HG03066 (cell line): ENCODE measurements at regions not wholly inside any gene's neighbourhood (a gene's known extent, or its start where the extent isn't known, plus 50 kb on each side); places are given as distances from the start of the nearest gene placed in this dataset.

Source experiments
- ATAC-seq: cut with Tn5 transposase; IDR thresholded peaks from one replicate; pipeline ENCODE4 v1.9.1; 2021; ENCODE audit warnings: low read depth; ENCODE audit not compliant: unreplicated experiment

DNA sequence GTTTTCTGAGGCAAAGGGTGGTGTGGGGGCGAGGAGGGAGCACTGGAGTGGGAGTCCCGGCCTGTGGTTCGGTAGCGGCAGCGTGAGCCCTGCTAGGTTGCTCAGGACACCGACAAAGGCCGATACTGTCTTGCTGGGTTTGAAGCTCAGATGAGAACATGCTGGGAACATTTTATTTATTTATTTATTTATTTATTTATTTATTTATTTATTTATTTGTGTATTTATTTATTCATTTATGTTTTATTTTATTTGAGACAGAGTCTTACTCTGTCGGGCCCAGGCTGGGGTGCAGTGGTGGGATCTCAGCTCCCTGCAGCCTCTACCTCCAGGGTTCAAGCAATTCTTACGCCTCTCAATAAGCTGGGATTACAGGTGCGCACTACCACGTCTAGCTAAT, 117.9 kb upstream of the GSE1 start:
- ATAC-seq = no peak

DNA sequence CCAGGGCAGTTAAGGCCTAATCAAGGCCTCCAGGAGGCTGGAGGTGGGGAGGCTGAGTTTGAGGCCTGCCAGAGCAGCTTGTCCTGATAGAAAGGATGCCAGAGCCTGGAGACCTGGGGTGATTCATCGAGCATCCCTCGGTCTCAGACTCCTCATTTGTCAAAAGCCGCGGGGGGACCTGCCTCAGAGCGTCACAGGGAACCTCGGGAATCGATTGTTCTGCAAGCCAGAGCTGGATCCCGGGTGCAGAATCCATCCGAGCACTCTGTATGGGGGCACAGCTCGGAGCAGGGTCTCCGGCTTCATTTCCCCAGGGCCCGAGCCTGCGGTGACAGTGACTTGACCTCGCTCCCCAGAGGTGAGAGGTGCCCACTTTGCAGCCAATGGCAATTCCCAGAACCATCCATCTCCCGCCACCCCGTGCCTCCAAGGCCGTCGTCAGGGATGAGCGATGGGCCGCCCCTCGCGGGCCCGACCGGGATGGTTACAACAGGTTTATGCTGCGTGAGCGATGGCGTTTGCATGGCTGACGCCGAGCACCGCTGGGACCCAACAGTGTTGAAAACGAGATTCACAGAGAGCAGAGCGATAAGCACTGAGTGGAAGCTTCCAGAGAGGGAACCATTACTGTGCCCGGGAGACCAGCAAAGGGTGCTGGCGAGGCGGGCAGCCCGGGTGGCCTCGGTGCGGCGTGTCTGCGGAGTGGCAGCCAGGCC, 117.1 kb upstream of the GSE1 start:
- no peak for ATAC-seq

DNA sequence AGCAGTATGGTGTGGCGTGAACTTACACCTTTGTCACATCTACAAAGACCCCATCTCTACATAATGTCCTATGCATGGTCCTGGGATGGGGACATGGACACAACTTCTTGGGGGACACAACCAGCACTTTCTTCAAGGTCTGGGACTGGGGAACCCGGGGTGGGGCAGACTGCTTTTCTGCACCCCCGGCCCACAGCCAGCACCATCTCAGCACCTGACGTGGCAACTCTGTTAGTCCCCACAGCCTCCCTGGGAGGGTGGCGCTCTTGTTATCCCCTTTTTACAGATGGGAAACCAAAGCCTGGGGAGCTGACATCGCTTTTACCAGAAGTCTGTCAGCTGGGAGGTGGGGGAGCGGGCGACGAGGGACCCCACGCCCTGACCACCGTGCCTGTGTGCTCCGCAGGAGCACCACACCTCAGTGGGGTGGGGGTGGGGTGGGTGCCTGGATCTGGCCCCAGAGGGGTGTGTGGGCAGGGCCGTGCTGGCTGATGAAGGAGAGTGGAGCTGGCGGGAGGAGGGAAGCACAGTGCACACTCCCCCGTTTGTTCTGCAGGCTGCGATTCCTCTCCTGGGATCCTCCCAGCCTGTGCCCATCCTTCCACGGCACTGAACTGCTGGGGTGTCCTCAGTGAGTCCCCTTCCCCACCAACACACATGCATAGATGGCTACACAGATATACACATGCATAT, 115.4 kb upstream of the GSE1 start:
- ATAC-seq = no peak

DNA sequence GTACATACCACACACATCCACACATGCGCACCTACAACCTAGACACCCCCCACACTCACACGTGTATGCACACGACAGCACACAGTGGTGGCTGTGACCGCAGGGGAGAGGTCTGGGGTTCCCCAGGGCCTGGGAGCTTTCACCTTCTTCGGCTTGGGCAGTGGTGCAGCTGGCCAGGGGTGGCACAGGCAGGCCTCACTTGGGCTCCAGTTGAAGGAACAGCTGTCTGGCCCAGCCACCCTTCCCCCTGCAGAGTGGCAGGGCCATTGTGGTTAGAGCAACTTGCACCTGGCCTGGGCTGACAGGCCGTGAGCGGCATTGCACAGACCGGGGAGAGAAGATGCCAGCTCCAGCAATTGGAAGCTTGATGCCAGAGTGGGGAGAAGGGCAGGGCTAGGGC, 114.5 kb upstream of the GSE1 start:
- ATAC-seq = no peak

DNA sequence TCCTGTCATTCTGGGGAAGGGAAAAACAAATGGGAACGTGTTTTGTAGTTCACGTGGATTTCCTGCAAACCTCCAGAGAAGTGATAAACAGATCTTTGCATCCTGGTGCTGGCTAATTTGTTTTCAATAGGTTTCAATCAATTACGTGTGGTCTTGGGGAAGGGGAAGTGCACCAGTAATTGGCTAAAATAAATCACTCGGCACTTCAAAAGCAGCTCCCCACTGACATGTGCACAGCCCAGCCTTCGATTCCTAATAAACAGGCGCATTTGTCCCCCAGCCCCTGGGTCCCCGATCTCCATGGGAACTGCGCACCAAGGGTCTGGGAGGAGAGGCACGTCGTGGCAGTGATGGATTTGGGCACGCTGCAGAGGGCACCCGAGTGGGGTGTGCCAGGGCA, 112.9 kb upstream of the GSE1 start:
- no peak for ATAC-seq

DNA sequence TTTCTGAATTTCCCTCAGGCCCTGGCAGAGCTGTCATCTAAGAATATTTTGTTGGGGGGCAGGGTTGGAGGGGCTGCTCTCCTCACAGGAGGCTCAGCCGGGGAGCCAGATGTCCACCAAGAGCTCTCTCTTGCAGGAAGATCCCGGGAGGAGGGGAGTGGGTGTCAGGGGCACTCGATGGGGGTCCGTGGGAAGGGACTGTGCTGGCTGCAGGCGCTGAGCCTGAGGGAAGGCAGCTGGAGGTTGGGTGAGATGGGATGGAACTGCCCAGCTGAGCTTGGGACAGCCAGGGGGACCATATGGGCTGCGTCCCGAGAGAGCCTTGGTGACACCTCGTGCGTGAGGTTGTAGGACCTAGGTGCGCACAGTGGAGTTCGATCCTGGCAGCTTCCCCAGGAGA, 111.2 kb upstream of the GSE1 start:
- ATAC-seq = no peak

DNA sequence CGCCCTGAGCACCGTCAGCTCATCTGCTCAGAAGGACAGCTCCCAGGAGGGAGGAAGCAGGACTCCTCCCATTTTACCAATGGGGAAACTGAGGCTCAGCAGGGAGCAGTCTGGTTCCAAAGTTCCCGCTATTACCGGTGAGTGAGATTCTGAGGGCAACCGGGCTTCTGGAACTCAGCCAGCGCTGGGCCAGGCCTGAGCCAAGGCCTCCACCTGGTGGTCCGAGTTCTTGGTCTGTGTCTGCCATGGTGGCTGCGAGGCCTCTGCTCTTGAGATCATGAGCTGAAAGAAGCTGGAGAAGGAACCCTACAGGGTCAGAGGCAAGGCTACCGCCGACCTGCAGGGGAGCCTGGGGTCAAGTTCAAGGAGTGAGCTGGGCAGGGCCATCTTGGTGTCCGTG, 110.8 kb upstream of the GSE1 start:
- ATAC-seq = no peak

DNA sequence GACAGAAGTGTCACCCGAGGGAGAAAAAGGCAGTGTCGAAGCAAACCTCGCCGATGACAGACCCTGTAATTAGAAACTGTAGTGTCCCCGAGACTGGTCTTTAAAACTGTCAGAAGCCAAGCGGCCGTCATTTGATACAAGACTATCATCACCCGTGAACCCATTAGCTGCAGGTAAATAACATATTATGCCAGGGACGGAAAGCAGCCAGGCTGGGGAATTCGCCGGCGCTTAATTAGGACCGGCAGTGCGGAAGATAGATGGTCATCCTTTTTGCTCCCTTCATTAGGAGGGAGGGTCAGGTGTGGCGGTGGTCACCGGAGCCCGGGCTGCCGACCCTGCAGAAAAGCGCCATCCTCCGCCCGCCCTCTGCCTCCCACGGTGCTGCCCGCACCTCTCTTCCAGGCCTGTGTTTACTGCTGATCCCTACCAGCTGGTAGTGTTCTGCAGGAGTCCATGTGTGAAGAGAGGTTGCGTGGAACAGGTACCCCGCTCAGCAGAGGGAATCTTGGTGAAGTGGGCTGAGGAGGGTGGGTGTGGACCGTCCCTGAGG, 109.4 kb upstream of the GSE1 start:
- ATAC-seq = no peak

DNA sequence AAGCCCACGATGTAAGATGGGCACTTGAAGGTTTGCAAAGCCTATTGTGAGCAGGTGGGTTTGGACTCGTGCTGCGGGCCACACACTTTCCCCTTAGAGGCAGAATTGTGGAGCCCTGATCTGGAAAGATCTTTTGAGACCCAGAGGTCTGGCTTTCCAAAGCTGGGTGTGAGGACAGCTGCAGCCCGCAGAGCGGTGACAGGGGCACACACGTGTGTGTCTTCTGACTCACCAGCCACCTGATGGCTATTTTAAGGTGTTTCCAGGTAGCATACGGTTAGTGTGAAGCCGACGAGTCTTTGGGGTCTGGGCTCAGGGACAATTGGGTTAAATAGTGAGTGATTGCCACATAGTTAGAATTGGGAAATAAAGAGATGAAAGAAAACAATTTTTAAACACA, 108.9 kb upstream of the GSE1 start:
- ATAC-seq = no peak

DNA sequence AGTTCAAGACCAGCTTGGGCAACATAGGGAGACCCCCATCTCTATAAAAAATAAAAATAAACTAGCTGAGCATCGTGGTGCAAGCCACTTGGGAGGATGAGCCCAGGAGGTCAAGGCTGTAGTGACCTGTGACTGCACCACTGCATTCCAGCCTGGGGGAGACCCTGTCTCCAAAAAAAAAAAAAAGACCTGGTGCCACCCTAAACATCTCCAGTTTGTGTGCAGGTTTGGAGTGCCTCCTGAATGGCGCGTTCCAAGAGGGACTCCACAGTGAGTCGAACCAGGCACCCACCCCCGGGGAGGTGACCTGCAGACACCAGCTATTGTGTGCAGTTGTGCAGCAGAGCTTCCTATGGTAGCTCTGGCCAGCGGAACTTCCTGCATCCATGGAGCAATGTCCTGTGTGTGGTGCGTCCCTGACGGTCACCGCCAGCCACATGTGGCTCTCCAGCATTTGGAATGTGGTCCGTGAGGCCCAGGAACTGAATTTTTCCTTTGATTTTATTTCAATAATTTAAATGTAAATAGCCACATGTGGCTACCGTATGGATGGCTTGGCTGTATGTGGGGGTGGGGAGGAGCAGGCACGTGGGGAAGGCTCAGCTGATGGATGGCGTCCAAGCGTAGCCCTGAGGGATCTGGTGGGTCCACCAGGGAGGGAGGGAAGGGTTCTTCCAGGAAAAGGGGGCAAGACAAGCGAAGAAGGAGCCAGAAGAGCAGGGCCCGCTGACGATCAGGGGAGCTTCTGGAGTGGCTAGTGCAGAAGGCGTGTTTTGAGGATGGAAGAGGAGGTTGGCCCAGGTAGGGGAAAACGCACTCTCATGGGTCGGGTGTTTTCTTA, 107.1 kb upstream of the GSE1 start:
- ATAC-seq = no peak

DNA sequence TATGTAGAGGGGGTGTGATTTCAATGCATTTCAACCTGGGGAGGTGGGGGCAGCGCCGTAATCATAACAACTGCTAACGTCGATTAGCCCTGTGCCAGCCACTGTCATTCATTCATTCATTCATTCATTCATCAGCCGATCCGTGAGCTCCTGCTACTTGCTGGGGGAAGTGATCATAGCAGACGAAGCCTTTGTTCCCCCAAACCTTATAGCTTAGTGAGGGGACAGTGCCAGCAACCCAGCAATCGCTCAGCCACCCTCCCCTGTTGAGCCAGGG, 106.5 kb upstream of the GSE1 start:
- no peak for ATAC-seq

DNA sequence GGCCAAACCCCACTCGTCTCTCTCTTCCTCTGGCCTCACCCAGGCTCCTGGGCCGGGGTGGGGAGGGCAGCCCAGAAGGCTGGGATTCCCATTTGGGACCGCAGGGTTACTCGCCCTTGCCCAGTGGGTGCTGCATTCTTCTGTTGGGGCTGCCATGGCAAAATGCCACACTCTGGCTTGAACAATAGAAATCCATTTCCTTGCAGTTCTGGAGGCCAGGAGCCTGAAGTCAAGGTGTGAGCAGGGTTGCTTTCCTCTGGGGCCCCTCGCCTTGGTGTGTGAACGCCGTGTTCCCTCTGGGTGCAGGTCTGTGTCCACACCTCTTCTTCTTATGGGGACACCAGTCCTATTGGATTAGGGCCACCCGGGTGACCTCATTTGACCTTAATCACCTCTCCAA, 105.8 kb upstream of the GSE1 start:
- no peak for ATAC-seq

DNA sequence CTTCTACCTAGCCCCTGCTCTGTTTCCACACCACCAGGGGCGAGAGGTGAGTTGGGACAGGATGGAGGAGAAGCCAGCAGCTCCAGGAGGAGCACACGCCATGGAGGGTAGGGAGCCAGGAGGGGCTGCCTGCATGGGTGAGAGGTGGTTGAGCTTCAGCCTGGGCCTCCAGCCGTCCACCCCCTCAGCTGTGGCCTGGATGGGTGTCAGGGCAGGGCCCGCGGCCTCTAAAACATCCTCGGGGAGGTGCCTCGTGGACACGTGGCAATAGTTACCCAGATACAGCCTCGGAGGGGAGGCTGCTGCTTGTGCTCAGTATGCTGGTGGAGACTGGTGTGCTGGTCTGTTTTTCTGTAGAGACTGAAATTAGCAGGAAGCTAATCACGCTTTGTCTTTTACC, 104.7 kb upstream of the GSE1 start:
- no peak for ATAC-seq

DNA sequence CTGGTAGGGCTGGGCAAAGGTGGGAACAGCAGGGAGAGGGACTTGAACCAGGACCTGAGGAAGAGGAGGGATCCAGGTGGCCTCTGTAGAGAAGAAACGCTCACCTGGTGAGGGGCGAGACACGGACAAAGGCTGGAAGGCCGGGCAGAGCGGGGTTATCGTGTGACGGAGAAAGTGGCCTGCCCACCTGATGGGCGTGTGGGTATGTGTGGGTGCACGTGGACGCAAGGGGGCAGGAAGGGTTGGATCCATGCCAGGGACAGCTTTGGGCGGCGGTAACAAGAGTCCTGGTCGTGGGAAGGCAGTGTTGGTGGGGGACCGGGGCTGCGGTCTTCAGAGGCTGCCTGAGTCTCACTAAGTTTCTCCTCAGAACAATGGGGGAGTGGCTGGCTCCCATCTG, 104.1 kb upstream of the GSE1 start:
- no peak for ATAC-seq

DNA sequence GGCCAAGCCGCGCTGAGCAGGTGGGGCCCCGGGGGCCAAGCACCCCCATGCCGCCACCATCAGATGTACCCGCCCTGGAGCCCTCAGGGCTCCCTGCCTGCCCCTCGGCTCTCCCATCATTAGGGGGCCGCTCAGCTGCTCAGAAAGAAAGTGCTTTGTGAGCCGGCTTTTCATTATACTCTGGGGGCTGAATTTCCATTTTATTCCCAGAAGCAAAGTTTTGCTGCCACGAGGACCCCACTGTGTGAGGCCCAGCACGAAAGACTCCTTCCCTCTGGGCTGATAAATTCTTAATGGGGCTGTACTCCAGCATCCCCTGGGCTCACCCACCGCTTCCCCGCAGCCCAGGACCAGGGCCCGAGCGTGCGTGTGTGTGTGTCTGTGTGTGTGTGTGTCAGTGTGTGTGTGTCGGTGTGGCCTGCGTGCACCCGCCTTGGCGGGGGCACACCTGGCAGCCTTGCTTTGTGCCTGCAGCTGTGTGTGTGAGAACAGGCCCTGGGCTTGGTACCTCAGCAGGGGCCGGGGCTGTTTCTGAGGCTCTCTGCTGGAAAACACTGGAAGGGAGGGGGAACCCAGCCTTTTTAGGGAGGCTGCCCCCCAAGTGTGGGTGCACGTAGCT, 103.0 kb upstream of the GSE1 start:
- ATAC-seq = no peak

DNA sequence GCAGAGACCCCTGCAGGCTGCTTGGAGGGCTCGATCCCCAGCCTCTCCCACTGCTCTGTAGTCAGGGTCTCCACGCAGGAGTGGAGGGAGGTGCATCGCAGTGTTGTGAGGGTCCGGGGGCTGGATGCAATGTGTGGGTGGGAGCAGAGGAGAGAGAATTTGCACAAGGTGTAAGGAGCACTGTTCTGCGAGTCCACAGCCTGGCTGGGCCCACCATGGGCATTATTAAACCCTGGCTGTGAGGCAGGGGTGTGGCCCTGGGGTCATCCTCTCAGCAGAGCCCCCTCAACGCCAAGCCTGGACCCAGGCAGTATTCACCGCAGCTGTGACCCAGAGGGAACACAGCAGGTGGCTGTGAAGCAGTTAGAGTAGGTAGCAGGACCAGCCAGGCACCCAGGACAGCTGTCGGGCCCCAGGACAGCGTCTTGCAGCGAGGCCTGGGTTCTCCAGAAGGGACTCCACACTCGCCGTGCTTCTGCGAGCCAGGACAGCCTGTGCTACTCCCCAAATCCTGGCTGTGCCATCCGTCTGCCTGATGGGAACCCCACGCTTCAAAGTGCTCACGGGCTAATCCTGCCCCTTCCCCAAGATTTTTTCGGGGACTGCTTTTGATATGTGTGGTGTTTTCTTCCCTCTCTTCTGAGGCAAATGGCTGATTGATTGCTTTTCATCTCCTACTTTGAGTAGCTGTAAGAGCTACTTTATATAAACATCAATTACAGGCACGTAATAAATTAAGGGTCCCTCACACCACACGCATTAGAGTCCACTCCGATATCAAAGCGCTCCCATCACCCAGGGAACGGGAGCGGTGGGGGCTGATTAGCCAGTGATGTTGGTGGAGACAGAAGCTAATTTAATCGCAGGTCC, 100.9 kb upstream of the GSE1 start:
- no peak for ATAC-seq

DNA sequence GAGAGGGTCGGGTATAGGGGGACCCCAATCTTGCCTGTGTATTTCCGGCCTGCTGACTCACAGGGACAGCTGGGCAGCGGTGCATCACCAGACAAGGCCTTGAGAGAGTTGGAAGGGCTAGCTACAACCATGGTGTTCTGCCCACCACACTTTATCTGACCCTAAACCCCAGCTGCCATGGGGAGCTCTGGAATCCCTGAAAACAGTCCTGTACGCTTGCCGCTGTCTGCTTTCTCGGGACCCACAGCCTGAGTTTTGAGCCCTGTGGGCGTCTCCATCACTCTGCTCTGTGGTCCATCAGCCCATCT, 100.4 kb upstream of the GSE1 start:
- ATAC-seq = no peak

DNA sequence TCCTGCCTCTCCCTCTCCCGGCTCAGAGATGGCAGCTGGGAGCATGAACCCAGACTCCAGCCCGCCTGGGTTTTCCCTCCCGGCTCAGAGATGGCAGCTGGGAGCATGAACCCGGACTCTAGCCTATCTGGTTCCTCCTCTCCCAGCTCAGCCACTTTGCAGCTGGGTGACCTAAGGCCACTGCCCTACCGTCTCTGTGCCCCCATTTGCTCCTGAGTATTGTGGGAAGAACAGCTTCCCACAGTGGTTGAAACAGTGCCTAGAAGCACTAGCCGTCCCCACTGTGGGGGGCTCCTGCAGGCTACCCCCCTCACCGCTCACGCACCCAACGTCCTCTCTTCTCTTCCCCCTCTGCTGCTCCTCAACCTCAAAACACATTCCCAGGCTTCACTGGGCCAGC, 99.9 kb upstream of the GSE1 start:
- no peak for ATAC-seq

DNA sequence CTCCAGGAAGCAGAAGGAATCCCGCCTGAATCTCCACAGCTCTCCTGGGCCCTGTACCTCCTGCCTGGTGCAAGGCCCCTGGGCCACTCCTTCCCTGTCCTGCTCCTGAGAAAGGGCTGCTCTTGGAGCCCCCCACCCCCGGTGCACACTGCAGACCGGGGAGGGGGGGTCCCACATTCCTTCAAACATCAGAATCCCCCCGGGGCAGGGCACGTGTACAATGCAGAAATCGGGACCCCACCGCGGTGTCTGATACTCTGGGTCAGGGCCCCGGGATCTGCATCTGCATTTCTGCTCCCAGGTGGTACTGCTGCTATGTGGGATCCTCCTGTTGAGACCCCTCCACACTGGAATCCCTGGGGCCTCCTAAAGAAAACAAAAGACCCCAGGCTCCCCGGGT, 99.5 kb upstream of the GSE1 start:
- ATAC-seq = no peak

DNA sequence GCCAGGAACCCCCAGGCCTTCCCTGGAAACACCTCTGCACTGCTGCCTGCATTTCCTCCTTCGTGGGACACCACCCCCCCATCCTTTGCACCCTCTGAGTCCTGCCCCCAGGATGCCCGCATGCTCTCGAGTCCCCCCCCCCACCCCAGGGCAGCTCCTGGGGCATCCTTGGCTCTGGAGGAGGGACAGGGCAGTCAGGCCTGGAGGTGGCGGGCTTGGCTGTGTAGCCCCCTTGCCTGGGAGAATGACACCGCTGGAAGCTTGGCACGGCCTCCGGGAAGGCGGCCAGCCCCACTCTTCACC, 98.9 kb upstream of the GSE1 start:
- ATAC-seq = no peak
